Gastroesophageal sphincter (tissue), 4 donors: ENCODE measurements at regions not wholly inside any gene's neighbourhood (a gene's known extent, or its start where the extent isn't known, plus 50 kb on each side); places are given as distances from the start of the nearest gene placed in this dataset.

ENCODE experiments used
- ATAC-seq: fragments of 150-250 bp; one replicate; pipeline ENCODE4 v1.9.1; 2016; ENCODE audit warnings: mild to moderate bottlenecking, moderate library complexity
- H3K27ac ChIP-seq, 4 donors: fragments of 200-600 bp; sonication (generic) in 3 of 4; 1 replicate in 3 of 4; 2 replicates in 1 of 4; pipeline ENCODE4 v1.5.1; 2016 to 2019
- H3K27me3 ChIP-seq: fragments of 200-600 bp; sonication (generic); one replicate; pipeline ENCODE4 v1.5.1; 2019
- H3K36me3 ChIP-seq, 2 donors: fragments of 200-600 bp; sonication (generic); one replicate each; pipeline ENCODE4 v1.5.1; 2019; ENCODE audit warnings: control low read depth in 1 of 2
- H3K4me1 ChIP-seq, 3 donors: fragments of 200-600 bp; sonication (generic); 1 replicate in 2 of 3; 2 replicates in 1 of 3; pipeline ENCODE4 v1.5.1; 2016 to 2019; ENCODE audit warnings: control low read depth in 2 of 3
- H3K4me3 ChIP-seq, 2 donors: fragments of 200-600 bp; sonication (generic); one replicate each; pipeline ENCODE4 v1.5.1; 2019; ENCODE audit warnings: mild to moderate bottlenecking in 1 of 2, moderate library complexity in 1 of 2
- H3K9me3 ChIP-seq, 3 donors: fragments of 200-600 bp; sonication (generic); one replicate each; pipeline ENCODE4 v1.5.1; 2017 to 2019; ENCODE audit warnings: control low read depth in 2 of 3
- EP300 ChIP-seq: sonication (generic); formaldehyde crosslinking; IDR thresholded peaks from one replicate; pipeline ENCODE4 v1.6.1; 2017; ENCODE audit warnings: antibody characterized with exemption, mild to moderate bottlenecking
- POLR2A ChIP-seq, 2 donors: fragments of 450-650 bp; IDR thresholded peaks; one replicate each; pipeline ENCODE4 v1.6.1; 2017; ENCODE audit warnings: antibody characterized with exemption in 2 of 2, mild to moderate bottlenecking in 2 of 2, moderate library complexity in 1 of 2
- POLR2AphosphoS5 ChIP-seq: sonication (generic); formaldehyde crosslinking; IDR thresholded peaks from one replicate; pipeline ENCODE4 v1.6.1; 2017; ENCODE audit warnings: antibody characterized with exemption
- WGBS, 2 donors: methylation state at CpG; one replicate each; pipeline ENCODE4 v1.1.5; 2018; ENCODE audit warnings: low coverage in 1 of 2; 5-methylcytosine and 5-hydroxymethylcytosine counted together
- TF ChIP-seq, protein P1 (sequence below), 4 experiments: fragments of 200-600 bp in 2 of 4; fragments of 450-650 bp in 2 of 4; sonication (generic) in 1 of 4; IDR thresholded peaks; one replicate each; pipeline ENCODE4 v1.5.1; 2017 to 2019; ENCODE audit warnings: antibody characterized with exemption in 4 of 4, mild to moderate bottlenecking in 2 of 4, moderate library complexity in 2 of 4

GRCh38 chr3:53957831-53958230, 66.2 kb upstream of the SELENOK start:
- Histone ChIP-seq H3K4me1 (no peaks in the 10 kb centered on the region), H3K27me3 (no peaks in the 10 kb centered on the region), H3K9me3 (peaks cover 0 to 8% (median 0%) of the 10 kb centered on the region in 3 donors), H3K4me3 (no peak overlapping the region), H3K36me3 (no peaks in the 10 kb centered on the region), H3K27ac (no peak overlapping the region)
- TF ChIP-seq POLR2AphosphoS5: no peak
- TF ChIP-seq EP300: no peak
- TF ChIP-seq, protein P1, sequence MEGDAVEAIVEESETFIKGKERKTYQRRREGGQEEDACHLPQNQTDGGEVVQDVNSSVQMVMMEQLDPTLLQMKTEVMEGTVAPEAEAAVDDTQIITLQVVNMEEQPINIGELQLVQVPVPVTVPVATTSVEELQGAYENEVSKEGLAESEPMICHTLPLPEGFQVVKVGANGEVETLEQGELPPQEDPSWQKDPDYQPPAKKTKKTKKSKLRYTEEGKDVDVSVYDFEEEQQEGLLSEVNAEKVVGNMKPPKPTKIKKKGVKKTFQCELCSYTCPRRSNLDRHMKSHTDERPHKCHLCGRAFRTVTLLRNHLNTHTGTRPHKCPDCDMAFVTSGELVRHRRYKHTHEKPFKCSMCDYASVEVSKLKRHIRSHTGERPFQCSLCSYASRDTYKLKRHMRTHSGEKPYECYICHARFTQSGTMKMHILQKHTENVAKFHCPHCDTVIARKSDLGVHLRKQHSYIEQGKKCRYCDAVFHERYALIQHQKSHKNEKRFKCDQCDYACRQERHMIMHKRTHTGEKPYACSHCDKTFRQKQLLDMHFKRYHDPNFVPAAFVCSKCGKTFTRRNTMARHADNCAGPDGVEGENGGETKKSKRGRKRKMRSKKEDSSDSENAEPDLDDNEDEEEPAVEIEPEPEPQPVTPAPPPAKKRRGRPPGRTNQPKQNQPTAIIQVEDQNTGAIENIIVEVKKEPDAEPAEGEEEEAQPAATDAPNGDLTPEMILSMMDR (IDR thresholded peaks at IDR 0.05): no peak
- no peak for TF ChIP-seq POLR2A (IDR thresholded peaks at IDR 0.05)
- 88 to 94% methylated on average over 8 to 9 of the region's 10 CpGs for WGBS, 2 donors
- ATAC-seq: no peak

DNA sequence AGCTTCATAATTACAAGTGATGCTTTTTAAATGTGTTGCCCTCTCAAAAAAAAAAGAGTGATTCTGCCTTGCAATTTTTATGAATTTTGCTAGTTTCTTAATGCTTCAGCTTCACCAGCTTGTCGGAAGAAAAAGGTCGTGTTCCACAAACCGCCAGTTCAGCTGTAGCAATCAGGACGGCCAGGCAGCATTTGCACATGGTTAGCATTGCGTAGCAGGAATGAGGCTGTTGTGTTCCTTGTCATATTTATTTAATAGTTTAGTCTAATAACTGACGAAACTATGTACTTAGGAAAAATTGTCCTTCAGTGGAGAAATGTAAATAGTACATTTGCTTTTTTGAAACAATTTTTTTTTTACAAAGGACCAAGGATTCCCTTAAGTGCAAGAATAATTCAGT, 64.9 kb upstream of the SELENOK start:
- no peak for ATAC-seq
- H3K4me1 ChIP-seq: no peaks in the 10 kb centered on the region
- H3K4me3 ChIP-seq: no peak overlapping the region
- 64 to 72% methylated on average over 3 to 6 of the region's 6 CpGs for WGBS, 2 donors
- H3K27ac ChIP-seq: no peak overlapping the region
- H3K27me3 ChIP-seq: no peaks in the 10 kb centered on the region
- H3K36me3 ChIP-seq: no peaks in the 10 kb centered on the region
- TF ChIP-seq, protein P1 (IDR thresholded peaks at IDR 0.05): no peak
- TF ChIP-seq EP300 (no peak), POLR2A (IDR thresholded peaks at IDR 0.05) (no peak), POLR2AphosphoS5 (no peak)
- H3K9me3 ChIP-seq: peaks cover 0 to 7% (median 0%) of the 10 kb centered on the region in 3 donors

GRCh38 chr3:53949541-53949940, 57.9 kb upstream of the SELENOK start:
- Histone ChIP-seq H3K27ac (no peak overlapping the region), H3K4me1 (no peaks in the 10 kb centered on the region), H3K36me3 (no peaks in the 10 kb centered on the region), H3K4me3 (no peak overlapping the region), H3K27me3 (no peaks in the 10 kb centered on the region), H3K9me3 (peaks cover 0 to 23% (median 0%) of the 10 kb centered on the region in 3 donors)
- 42 to 55% methylated on average over 2 of the region's 2 CpGs for WGBS, 2 donors
- ATAC-seq: no peak
- TF ChIP-seq, protein P1 (IDR thresholded peaks at IDR 0.05): no peak
- no peak for TF ChIP-seq POLR2A (IDR thresholded peaks at IDR 0.05)
- TF ChIP-seq EP300: no peak
- TF ChIP-seq POLR2AphosphoS5: no peak

- Histone ChIP-seq H3K27me3 (peaks cover 6% of the 10 kb centered on the region), H3K4me1 (no peaks in the 10 kb centered on the region), H3K4me3 (no peak overlapping the region), H3K9me3 (peaks cover 0 to 23% (median 0%) of the 10 kb centered on the region in 3 donors), H3K27ac (no peak overlapping the region), H3K36me3 (no peaks in the 10 kb centered on the region)
- WGBS, 2 donors: 70 to 100% methylated on average over 1 of the region's 1 CpG
- ATAC-seq: no peak
- TF ChIP-seq EP300: no peak
- TF ChIP-seq, protein P1 (IDR thresholded peaks at IDR 0.05): no peak
- TF ChIP-seq POLR2A (IDR thresholded peaks at IDR 0.05): no peak
- no peak for TF ChIP-seq POLR2AphosphoS5
These were observed 56.5 kb upstream of the SELENOK start for GRCh38 chr3:53948174-53948573.

GRCh38 chr3:53944028-53944427, 52.4 kb upstream of the SELENOK start:
- H3K4me1 ChIP-seq: no peaks in the 10 kb centered on the region
- no peak overlapping the region for H3K4me3 ChIP-seq
- TF ChIP-seq, protein P1 (IDR thresholded peaks at IDR 0.05): no peak
- TF ChIP-seq EP300 (no peak), POLR2AphosphoS5 (no peak), POLR2A (IDR thresholded peaks at IDR 0.05) (no peak)
- WGBS, 2 donors: 67 to 72% methylated on average over 2 to 3 of the region's 3 CpGs
- ATAC-seq: no peak
- no peak overlapping the region for H3K27ac ChIP-seq
- no peaks in the 10 kb centered on the region for H3K36me3 ChIP-seq
- peaks cover 14% of the 10 kb centered on the region for H3K27me3 ChIP-seq
- H3K9me3 ChIP-seq: peaks cover 0 to 23% (median 0%) of the 10 kb centered on the region in 3 donors
